ENCODE measurements at regions not wholly inside any gene's neighbourhood (a gene's known extent, or its start where the extent isn't known, plus 50 kb on each side); places are given as distances from the start of the nearest gene placed in this dataset.
"Not testable (repeated sequence)": the region's sequence is repeated elsewhere in the genome, so short reads cannot be mapped to it uniquely, and the experiment has no call there.

DNA sequence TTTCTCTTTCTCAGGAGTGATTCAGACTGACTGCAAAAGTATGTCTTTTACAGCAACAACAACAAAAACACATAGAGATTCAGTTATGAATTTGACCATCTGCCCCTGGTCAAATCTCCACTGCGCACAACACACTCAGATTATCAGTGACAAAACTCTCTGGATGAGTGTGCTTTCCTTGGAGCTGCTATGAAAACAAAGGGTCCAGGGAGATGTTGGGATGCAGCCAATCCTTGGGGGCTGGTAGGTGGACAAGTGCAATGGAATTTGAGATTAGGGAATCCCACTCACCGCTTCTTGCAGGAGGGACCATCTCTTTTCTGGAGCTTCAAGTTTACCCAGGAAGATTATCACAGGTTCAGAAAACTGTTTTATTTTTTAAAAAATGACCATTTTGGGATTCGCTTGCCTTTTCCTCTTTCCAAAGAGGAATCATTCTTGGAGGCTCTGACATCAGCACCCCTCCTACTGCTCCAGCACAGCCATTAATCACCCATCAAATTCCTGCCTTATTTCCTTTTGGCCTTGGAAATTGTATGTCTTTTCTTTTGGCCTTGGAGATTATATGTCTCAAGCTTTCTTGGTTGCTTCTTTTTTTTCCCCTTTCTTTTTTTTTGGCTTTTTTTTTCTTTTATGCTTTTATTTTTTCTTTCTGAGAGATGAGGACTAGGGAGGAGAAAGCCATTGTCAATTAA, 311.8 kb downstream of the TSHZ3 start:
- no peak for DNase-seq (ENCODE audit: low spot score)

DNA sequence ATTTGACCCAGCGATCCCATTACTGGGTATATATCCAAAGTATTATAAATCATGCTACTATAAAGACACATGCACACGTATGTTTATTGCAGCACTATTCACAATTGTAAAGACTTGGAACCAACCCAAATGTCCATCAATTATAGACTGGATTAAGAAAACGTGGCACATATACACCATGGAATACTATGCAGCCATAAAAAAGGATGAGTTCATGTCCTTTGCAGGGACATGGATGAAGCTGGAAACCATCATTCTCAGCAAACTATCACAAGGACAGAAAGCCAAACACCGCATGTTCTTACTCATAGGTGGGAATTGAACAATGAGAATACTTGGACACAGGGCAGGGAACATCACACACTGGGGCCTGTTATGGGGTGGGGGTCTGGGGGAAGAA, 317.8 kb downstream of the TSHZ3 start:
- not testable (repeated sequence) for DNase-seq (ENCODE audit: low spot score)

DNA sequence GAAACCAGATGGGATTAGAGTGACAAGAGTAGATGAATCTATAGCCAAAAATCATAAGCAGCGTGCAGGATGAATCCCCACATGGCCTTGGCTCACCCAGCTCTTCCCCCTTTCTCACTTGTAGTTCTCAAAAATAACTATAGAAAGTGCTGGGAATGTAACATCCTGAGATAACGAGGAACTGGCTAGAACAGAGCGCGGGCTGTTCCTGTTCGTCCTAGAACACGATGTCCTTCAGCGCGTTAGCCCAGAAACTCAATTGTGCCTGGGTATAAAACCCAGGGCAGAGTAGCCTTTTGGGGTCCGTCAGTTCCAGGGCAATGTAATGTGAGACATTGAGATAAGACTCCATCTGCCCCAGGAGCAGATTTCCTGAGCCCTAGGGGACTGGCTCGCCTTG, 326.2 kb downstream of the TSHZ3 start:
- no peak for DNase-seq (ENCODE audit: low spot score)

DNA sequence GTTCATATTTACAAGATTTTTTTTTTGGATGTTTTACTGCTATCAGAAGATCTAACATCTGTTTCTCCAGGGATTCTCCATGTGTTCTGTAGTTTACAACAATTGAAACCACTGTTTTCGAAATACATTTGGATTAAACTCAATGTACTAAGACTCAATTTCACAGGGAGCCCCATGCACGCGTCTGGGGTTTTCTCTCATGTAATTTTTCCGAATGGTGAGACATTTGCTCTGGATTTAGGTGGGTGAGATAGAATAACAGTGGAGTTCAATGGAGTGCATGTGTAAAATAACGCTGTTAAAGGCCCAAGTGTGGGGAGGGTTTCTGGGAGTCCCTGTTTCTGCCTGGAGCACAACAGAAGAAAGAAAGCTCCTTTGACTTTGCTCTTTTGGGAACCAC, 330.3 kb downstream of the TSHZ3 start:
- DNase-seq (ENCODE audit: low spot score), result no peak

DNA sequence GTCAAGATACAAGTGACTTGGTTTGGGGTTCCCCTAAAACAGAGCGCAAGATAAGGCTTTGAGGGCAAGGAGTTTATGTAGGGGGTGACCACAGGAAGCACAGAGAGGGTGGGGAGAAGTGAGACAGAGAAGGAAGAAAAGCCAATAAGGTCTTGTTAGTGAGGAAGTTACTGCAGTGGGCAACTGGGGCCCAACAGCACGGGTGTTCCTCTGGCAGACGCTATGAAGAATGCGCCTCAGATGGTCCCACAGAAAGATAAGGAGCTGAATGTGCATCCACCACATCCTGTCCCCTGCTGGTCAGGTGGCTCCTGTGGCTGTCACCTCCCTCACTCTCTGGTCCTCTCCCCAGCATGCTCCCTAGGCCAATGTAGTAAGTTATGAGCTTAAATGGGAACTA, 333.5 kb downstream of the TSHZ3 start:
- DNase-seq (ENCODE audit: low spot score), result no peak

DNA sequence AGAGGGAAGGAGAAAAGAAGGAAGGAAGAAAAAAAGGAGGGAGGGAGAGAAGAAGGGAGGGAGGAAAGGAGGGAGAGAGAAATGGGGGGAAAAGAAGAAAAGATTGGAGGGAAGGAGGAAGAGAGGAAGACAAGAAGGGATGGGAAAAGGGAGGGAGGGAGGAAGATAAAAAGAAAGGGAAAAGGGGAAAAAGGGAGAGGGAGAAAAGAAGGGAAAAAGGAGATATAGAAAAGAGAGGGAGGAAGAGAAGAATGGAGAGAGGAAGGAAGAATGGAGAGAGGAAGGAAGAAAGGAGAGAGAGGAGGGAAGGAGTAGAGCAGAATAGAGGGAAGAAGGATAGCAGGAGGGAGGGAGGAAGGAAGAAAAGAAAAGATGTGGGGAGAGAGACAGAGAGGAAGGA, 334.6 kb downstream of the TSHZ3 start:
- no peak for DNase-seq (ENCODE audit: low spot score)

DNA sequence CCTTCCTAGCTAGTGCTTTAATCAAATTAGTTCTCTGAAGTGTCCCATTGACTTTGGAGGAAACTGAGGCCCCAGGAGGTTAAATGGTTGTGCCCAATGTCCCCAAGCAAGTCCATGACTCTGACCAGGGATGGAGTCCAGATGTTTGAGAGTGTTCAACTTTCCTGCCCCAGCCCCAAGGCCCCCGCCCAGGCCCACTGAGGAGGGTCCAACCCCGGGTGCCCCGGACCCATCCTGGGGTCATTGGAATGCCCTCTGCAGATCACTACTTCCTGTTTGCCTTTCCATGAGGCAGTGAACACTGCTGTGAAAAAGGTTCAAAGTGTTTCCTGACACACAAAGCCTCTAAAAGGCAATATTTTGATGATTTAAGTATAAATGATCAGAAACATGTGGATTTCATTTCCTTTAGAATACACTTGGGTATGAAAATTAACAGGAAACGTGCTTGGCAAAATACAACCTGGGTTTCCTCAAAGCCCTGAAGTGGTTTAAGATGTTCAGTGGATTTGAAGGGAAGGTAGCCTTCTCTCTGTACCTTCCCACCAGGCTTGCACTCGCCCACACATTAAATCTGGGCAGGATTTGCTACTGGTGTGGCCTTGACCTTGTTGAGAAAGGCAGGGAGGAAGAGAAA, 335.7 kb downstream of the TSHZ3 start:
- DNase-seq (ENCODE audit: low spot score), result no peak

DNA sequence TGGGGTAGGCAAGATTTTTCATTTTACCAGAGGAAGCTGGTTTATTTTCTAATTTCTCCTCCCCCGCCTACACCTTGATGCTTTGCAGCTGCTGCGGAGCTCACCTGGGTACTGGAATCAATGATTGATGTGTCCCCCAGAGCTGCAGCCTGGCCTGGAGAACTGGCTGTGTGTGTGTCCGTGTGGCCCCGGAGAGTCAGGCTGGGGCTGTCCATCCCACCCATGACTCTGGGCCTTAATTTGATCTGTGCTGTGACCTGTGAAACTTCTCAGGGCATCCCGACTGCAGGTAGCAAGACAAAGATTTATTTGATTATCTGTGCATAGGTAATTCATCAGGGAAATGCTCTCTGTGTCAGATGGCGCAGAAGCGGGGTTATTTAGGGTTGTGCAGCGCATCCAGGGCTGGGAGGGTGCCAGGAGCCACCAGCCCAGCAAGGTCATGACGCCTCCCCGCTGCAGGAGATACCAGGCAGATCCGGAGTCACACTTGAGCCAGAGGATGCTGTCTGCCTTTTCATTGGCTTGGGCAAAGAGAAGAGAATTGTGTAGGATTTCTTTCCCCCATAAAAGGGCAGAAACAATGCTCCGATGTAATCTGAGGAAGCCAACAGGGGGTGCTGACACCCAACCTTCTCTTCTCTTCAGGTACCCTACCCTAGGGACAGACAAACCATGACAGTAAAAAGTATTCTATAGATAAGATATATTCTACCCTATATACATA, 346.6 kb downstream of the TSHZ3 start:
- no peak for DNase-seq (ENCODE audit: low spot score)

DNA sequence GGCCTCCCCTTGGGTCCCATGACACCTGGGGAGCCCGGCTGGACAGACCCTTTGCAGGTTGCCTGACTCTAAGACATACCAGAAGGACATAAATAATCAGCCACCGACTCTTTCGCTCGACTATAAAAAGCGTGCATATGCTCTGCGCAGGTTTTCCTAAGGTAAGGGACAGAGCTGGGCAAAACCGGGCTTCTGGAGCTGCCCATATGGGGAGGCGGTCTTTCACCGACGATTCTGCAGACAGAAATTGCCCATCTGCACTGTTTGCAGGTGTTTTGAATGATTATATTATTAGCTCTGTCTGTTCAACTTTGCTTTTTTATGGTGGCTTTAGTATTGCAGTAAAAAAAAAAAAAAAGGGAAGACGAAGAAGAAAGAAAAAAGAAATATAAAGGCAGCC, 347.2 kb downstream of the TSHZ3 start:
- no peak for DNase-seq (ENCODE audit: low spot score)

DNA sequence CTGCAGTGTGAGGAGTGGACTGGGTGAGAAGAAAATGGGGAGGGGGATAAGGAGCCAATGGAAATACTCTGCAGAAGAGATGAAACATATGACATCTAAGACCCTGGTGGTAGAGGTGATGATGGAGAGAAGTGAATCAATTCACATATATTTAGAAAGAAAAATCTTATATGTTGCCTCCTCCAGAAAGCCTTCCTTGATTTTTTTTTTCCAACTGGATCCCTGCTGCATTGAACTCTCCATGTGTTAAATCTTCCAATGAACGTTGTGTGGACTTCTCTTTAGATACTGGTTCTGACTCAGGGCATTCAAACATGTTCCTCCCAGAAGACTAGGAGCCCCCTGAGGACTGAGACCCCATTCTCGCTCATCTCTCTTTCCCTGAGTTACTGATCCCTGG, 348.3 kb downstream of the TSHZ3 start:
- DNase-seq (ENCODE audit: low spot score), result no peak

DNA sequence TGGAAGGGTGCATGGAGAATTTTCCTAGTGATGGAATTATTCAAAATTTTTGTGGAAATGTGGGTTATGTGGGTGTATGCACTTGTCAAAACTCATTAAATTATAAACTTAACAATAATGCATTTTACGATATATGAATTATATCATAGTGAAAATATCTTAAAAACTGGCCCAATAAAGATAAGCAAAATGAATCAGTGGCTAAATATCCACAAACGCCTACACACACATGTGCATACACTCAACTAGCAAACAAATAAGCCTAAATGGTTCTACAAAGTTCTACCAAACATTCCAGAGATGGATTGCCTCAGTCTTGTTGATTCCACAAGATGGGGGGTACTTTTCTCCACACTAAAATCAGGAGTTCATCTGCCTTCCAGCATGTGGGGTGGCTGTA, 349.5 kb downstream of the TSHZ3 start:
- no peak for DNase-seq (ENCODE audit: low spot score)

DNA sequence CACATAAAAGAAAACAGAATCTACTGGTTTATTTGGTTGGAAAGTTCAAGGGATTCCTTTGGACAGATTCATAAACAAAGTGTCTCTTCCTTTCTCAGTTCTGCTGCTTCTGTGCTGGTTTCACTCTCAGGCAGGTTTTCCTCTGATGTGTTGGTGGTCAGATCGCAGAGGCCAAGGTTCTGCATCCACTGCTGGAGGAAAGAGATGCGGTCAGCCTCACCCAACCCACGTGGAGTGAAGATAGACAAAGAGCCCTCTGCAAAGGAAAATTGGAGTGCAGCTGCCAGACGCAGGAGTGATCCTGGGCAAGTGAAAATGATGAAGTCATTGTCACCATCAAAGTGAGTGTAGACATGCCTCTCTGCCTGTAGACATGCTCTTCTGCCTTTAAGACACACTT, 352.0 kb downstream of the TSHZ3 start:
- no peak for DNase-seq (ENCODE audit: low spot score)

DNA sequence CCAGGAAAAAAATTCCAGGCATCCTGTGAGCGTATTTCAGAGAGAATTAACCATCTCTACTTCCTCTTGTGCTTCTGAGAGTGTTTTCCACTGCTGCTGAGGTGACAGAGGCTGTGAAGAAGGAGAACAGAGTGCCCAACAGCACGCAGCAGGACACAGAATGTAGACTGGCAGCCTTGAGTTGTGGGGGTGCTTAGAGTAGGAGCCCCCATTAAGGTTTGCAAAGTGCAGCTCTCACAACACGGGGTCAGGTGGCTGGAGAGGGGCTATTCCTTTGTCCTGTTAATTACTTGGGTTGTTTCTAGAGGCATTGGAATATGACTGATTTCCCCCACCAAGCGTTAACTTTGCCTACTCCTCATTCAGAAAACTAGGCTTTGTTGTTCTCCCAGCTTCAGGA, 370.6 kb downstream of the TSHZ3 start:
- DNase-seq (ENCODE audit: low spot score), result no peak

DNA sequence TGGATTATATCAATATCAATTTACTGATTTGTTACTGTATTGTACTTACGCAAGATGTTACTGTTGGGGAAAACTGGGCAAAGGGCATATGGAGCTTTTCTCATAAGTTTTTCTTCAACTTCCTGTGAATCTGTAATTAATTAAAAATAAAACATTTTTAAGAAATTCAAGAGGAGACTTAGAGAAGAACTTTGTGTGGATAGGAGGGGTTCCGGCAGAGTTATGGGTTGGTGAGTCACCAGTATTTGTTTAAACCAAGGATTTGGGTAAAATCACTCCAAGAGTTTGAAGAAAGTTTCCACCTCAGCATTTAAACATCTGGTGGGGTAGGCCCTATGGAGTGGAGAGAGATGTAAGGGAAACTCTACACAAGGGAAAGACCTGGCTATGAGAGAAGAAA, 379.6 kb downstream of the TSHZ3 start:
- DNase-seq (ENCODE audit: low spot score), result no peak

DNA sequence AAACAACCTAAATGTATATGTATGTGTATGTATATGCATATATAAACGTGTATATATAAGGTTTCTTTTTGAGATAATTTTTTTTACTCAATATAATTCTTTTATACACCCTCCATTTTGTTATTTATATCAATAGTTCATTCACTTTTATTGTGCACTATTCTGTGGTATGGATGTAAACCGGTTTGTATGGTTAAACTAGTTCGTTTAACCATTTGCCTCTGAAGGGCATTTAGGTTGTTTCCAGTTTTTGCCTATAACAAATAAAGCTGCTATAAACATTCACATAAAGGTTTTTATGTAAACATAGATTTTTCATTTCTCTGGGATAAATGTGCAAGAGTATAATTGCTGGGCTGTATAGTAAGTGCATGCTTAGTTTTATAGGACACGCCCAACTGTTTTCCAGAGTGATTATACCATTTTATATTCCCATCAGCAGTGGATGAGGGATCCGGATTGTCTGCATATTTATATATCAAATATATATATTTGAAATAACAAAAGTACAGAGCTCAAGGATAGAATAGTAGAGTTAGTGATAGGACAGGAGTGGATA, 380.3 kb downstream of the TSHZ3 start:
- no peak for DNase-seq (ENCODE audit: low spot score)

DNA sequence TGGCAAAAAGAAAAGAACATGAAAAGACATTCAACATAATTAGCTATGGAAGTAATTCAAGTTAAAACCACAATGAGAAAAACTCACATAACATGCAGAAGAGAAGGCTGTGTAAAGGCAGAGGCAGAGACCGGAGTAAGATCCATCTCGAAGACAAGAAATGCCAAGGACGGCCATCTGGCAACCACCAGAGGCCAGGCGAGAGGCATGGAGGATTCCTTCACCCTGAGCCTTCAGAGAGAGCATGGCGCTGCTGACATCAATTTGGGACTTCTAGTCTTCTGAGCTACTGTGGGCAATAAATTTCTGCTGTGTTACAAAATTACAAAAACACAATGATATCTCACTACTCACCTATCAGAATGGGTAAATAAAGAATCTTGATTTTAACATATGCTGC, 381.0 kb downstream of the TSHZ3 start:
- no peak for DNase-seq (ENCODE audit: low spot score)

DNA sequence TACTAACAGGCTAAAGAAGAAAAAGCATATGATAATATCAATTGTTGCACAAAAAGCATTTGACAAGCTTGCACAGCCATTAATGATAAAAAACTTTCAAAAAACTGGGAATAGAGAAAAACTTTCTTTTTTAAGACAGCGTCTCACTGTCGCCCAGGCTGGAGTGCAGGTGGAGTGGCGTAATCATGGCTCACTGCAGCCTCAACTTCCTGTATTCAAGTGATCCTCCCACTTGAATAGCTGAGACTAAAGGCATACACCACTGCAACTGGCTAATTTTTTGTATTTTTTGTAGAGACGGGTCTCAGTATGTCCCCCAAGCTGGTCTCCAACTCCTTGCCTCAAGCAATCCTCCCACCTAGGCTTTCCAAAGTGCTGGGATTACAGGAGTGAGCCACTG, 382.8 kb downstream of the TSHZ3 start:
- DNase-seq (ENCODE audit: low spot score), result no peak

DNA sequence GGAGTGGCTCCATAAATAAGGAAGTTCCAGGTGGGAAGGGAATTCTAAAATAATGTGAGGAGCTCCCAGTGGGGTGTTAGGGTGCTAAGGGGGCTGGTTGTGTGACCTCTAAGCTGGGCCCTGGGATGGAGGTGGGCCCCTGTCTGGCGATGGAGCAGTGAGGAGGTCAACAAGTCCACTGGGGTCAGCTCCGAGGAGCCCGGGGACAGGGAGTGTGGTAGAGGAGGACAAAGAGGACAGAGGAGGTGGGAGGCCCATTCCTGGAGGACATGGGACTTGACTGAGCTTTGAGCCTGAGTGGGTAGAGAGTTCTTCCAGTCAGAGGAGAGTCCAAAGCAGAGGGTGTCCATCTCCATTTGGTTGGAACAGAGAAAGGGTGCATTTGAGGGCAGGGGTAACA, 390.2 kb downstream of the TSHZ3 start:
- DNase-seq (ENCODE audit: low spot score), result no peak

DNA sequence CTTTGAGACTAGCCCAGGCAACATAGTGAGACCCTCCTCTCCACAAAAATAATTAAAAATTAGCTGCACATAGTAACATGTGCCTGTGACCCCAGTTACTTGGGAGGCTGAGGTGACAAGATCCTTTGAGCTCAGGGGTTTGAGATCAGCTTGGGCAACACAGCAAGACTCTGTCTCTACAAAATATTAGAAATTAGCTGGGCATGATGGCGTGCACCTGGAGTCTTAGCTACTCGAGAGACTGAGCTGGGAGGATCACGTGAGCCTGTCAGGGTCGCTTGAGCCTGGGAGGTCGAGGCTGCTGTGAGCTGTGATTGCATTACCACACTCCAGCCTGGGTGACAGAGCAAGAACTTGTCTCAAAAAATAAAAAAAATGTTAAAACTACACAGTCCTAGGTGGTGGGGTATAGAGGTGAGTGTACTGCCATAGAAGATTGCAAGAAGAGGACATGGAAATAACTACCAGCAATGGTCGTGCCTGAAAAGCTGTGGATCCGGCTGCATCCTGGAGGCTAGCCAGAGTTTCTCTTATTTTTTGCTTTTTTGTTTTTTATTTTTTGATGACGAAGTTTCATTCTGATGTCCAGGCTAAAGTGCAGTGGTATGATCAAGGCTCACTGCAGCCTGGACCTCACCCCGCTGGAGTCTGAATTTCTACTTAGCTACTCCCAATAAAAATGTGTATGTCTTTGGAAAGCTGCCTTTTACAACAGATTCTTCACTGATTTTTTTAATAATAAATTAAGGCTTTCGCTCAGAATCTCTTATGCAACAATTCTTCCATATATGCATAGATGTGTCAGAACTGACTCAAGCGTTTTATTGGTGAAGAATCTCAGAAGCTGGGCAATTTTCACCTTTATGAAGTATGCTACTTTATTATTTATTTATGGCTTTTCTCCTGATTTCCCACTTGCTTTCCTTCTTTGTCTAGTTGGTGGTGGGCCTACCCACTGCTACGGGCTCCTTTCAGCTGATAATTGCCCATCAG, 393.8 kb downstream of the TSHZ3 start:
- DNase-seq (ENCODE audit: low spot score), result no peak

DNA sequence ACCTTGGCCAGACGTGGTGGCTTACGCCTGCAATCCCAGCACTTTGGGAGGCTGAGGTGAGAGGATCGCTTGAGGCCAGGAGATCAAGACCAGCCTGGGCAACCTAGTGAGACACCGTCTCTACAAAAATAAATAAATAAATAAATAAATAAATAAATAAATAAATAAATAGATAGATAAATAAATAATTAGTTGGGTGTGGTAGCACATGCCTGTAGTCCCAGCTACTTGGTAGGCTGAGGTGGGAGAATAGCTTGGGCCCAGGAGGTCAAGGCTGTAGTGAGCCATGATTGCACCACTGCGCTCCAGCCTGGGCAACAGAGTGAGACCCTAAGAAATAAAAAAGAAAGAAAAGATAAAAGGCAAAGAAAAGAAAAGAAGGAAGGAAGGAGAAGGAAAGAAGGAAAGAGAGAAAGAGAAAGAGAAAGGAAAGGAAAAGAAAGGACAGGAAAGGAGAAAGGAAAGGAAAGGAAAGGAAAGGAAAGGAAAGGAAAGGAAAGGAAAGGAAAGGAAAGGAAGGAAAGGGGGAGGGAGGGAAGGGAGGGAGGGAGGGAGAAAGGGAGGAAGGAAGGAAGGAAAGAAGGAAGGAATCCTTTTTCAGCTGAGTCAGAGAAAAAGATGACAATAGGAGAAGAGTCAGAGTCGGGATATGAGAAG, 404.8 kb downstream of the TSHZ3 start:
- DNase-seq (ENCODE audit: low spot score), result not testable (repeated sequence)

DNA sequence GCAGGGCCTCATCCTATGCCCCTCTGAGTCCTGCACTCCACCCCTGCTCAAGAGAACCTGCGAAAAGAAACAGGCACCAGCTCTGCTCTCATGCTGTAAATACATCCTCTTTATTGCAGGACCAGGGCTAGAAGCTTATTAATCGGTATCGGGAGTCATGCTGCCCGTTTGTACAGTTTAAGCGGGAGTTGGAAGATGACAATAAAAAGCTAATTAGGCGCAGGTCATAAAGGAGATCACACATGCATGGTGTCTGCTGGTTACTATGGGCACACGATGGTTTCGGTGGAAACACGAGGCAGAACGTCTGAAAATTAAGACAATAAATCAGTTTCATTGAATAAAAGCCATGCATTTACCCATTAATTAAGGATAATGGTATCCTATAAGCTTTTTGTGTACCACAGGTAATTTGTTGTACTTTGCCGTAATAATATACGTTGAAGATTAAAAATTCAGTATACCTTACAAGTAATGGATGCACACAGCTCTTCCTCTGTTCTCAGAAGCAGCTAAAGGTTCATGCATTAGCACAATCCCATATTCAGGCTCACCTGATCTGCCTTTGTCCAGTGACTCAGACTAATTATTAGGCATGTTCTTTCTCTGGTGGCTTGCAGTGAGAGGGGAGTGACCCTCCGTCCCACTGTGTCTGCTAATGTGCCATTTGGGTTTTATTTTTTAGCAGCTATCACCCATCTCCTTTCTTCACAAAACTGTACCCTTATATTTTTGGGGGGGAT, 406.0 kb downstream of the TSHZ3 start:
- no peak for DNase-seq (ENCODE audit: low spot score)

Measured in left forelimb (tissue), 1 donor.